Mesenchymal stem cell (in vitro differentiated cells and primary cell): ENCODE measurements at regions not wholly inside any gene's neighbourhood (a gene's known extent, or its start where the extent isn't known, plus 50 kb on each side); places are given as distances from the start of the nearest gene placed in this dataset.

ENCODE experiments used
- DNase-seq: peaks from one replicate; pipeline ENCODE4 v3.0.0-alpha.2; 2013
- H2AFZ ChIP-seq: one replicate; pipeline ENCODE4 v1.6.1; 2013; ENCODE audit warnings: low read depth, mild to moderate bottlenecking, control low read depth, inconsistent platforms, low read length, moderate library complexity
- H2AK5ac ChIP-seq: 2 replicates; pipeline ENCODE4 v1.6.1; 2013; ENCODE audit warnings: low read length, moderate library complexity, mild to moderate bottlenecking, inconsistent platforms; ENCODE audit not compliant: severe bottlenecking
- H2BK120ac ChIP-seq: one replicate; pipeline ENCODE4 v1.6.1; 2013; ENCODE audit warnings: low read depth, mild to moderate bottlenecking, inconsistent platforms, low read length, moderate library complexity
- H2BK12ac ChIP-seq, 2 experiments: one replicate each; pipeline ENCODE4 v1.6.1; 2013; ENCODE audit warnings: inconsistent platforms in 2 of 2, low read length in 2 of 2, mild to moderate bottlenecking in 2 of 2, moderate library complexity in 2 of 2, control low read depth in 1 of 2
- H2BK15ac ChIP-seq: one replicate; pipeline ENCODE4 v1.6.1; 2013; ENCODE audit warnings: mild to moderate bottlenecking, low read depth, inconsistent platforms; ENCODE audit not compliant: poor library complexity, severe bottlenecking
- H2BK5ac ChIP-seq: 2 replicates; pipeline ENCODE4 v1.6.1; 2013; ENCODE audit warnings: low read depth, mild to moderate bottlenecking, low read length, control low read depth, inconsistent platforms; ENCODE audit not compliant: poor library complexity, severe bottlenecking
- H3K14ac ChIP-seq, 2 experiments: one replicate each; pipeline ENCODE4 v1.6.1; 2013; ENCODE audit warnings: inconsistent platforms in 2 of 2, low read length in 2 of 2, control low read depth in 1 of 2, mild to moderate bottlenecking in 1 of 2, moderate library complexity in 1 of 2
- H3K18ac ChIP-seq, 2 experiments: one replicate each; pipeline ENCODE4 v1.6.1; 2013; ENCODE audit warnings: inconsistent platforms in 2 of 2, low read length in 2 of 2, control low read depth in 1 of 2, low read depth in 1 of 2, mild to moderate bottlenecking in 1 of 2
- H3K23ac ChIP-seq, 2 experiments: one replicate each; pipeline ENCODE4 v1.6.1; 2013; ENCODE audit warnings: inconsistent platforms in 2 of 2, low read length in 2 of 2, mild to moderate bottlenecking in 2 of 2, moderate library complexity in 2 of 2, control low read depth in 1 of 2
- H3K27ac ChIP-seq: 2 replicates; pipeline ENCODE4 v1.5.1; 2013; ENCODE audit warnings: mild to moderate bottlenecking, moderate library complexity, low read length, control low read depth, inconsistent platforms; ENCODE audit not compliant: poor library complexity, severe bottlenecking
- H3K27me3 ChIP-seq, 2 experiments: 2 replicates each; pipeline versions ENCODE4 v1.6.1 to v1.7.0; 2013; ENCODE audit warnings: low read length in 2 of 2, mild to moderate bottlenecking in 2 of 2, moderate library complexity in 2 of 2, control low read depth in 1 of 2, inconsistent platforms in 1 of 2; ENCODE audit not compliant: control insufficient read depth in 1 of 2, insufficient read depth in 1 of 2
- H3K36me3 ChIP-seq, 2 experiments: 2 replicates each; pipeline versions ENCODE4 v1.6.1 to v1.7.0; 2013; ENCODE audit warnings: low read length in 2 of 2, control low read depth in 1 of 2, inconsistent platforms in 1 of 2, low read depth in 1 of 2, mild to moderate bottlenecking in 1 of 2; ENCODE audit not compliant: insufficient read depth in 2 of 2, control insufficient read depth in 1 of 2
- H3K4ac ChIP-seq, 2 experiments: one replicate each; pipeline ENCODE4 v1.6.1; 2013; ENCODE audit warnings: inconsistent platforms in 2 of 2, low read length in 2 of 2, mild to moderate bottlenecking in 2 of 2, moderate library complexity in 2 of 2, control low read depth in 1 of 2, low read depth in 1 of 2
- H3K4me1 ChIP-seq: 2 replicates; pipeline ENCODE4 v1.6.1; 2013; ENCODE audit warnings: low read depth, low read length, control low read depth; ENCODE audit not compliant: control insufficient read depth, insufficient read depth
- H3K4me2 ChIP-seq: 2 replicates; pipeline ENCODE4 v1.6.1; 2013; ENCODE audit warnings: low read length, mild to moderate bottlenecking, inconsistent platforms; ENCODE audit not compliant: poor library complexity, severe bottlenecking
- H3K4me3 ChIP-seq, 2 experiments: 2 replicates each; pipeline versions ENCODE4 v1.5.1 to v1.7.0; 2013; ENCODE audit warnings: low read length in 2 of 2, mild to moderate bottlenecking in 2 of 2, control low read depth in 1 of 2, low read depth in 1 of 2; ENCODE audit not compliant: insufficient read depth in 1 of 2
- H3K79me1 ChIP-seq: replicated peaks from 2 replicates; pipeline ENCODE4 v1.6.1; 2013; ENCODE audit warnings: mild to moderate bottlenecking, control low read depth, low read length, inconsistent platforms; ENCODE audit not compliant: poor library complexity, severe bottlenecking
- H3K9ac ChIP-seq: 2 replicates; pipeline ENCODE4 v1.7.0; 2013; ENCODE audit warnings: mild to moderate bottlenecking, low read length, moderate library complexity
- H3K9me3 ChIP-seq: 2 replicates; pipeline ENCODE4 v1.7.0; 2013; ENCODE audit warnings: mild to moderate bottlenecking, low read length; ENCODE audit not compliant: control insufficient read depth
- H4K8ac ChIP-seq: one replicate; pipeline ENCODE4 v1.6.1; 2013; ENCODE audit warnings: inconsistent platforms, mild to moderate bottlenecking, low read length, moderate library complexity
- H4K91ac ChIP-seq: one replicate; pipeline ENCODE4 v1.6.1; 2013; ENCODE audit warnings: mild to moderate bottlenecking, low read length, inconsistent platforms
- WGBS: methylation state at CpG from one replicate; pipeline ENCODE4 v1.1.7; 2013; ENCODE audit warnings: mixed read lengths; 5-methylcytosine and 5-hydroxymethylcytosine counted together

- no peak overlapping the region for H3K18ac ChIP-seq
- H2BK12ac ChIP-seq = no peak overlapping the region
- no peak overlapping the region for H4K8ac ChIP-seq
- 55% methylated on average over 2 of the region's 2 CpGs for WGBS
- no peak overlapping the region for H2BK120ac ChIP-seq
- no peaks in the 10 kb centered on the region for H3K9me3 ChIP-seq
- no peak overlapping the region for H2AFZ ChIP-seq
- H3K9ac ChIP-seq = no peak overlapping the region
- no peaks in the 10 kb centered on the region for H3K36me3 ChIP-seq
- H3K23ac ChIP-seq = no peak overlapping the region
- no peaks in the 10 kb centered on the region for H3K27me3 ChIP-seq
- H3K27ac ChIP-seq = no peak overlapping the region
- H3K79me1 ChIP-seq = no peaks in the 10 kb centered on the region
- no peak overlapping the region for H2BK5ac ChIP-seq
- H3K4ac ChIP-seq = no peak overlapping the region
- no peak overlapping the region for H4K91ac ChIP-seq
- peak; percentile 32 for DNase-seq
- no peak overlapping the region for H3K14ac ChIP-seq
- no peak overlapping the region for H3K4me2 ChIP-seq
- H2AK5ac ChIP-seq = no peak overlapping the region
- no peak overlapping the region for H2BK15ac ChIP-seq
- no peak overlapping the region for H3K4me3 ChIP-seq
- H3K4me1 ChIP-seq = no peaks in the 10 kb centered on the region
Measured at GRCh38 chr5:105506692-105507277, 1944.2 kb upstream of the NUDT12 start.

GRCh38 chr5:105503950-105504349 lies 1941.4 kb upstream of the NUDT12 start:
- Histone ChIP-seq H3K18ac (no peak overlapping the region), H3K9me3 (no peaks in the 10 kb centered on the region), H3K14ac (no peak overlapping the region), H3K4me3 (no peak overlapping the region), H3K4me2 (no peak overlapping the region), H4K91ac (no peak overlapping the region), H3K4me1 (no peaks in the 10 kb centered on the region), H2AFZ (no peak overlapping the region), H2BK120ac (no peak overlapping the region), H3K9ac (no peak overlapping the region), H2AK5ac (no peak overlapping the region), H3K4ac (no peak overlapping the region), H3K36me3 (no peaks in the 10 kb centered on the region), H2BK15ac (no peak overlapping the region), H4K8ac (no peak overlapping the region), H3K27ac (no peak overlapping the region), H3K23ac (no peak overlapping the region), H3K79me1 (no peaks in the 10 kb centered on the region), H2BK5ac (no peak overlapping the region), H2BK12ac (no peak overlapping the region), H3K27me3 (no peaks in the 10 kb centered on the region)
- WGBS = 92% methylated on average over 1 of the region's 1 CpG
- no peak for DNase-seq

GRCh38 chr5:105501315-105501714 lies 1938.7 kb upstream of the NUDT12 start:
- H3K79me1 ChIP-seq = no peaks in the 10 kb centered on the region

GRCh38 chr5:105475401-105475800 lies 1912.8 kb upstream of the NUDT12 start:
- no peak for DNase-seq
- Histone ChIP-seq H3K23ac (no peak overlapping the region), H2BK5ac (no peak overlapping the region), H3K27me3 (no peaks in the 10 kb centered on the region), H2BK12ac (no peak overlapping the region), H3K4me1 (no peaks in the 10 kb centered on the region), H3K4ac (no peak overlapping the region), H4K91ac (no peak overlapping the region), H3K9me3 (peaks cover 22% of the 10 kb centered on the region), H2BK15ac (no peak overlapping the region), H2AFZ (no peak overlapping the region), H4K8ac (no peak overlapping the region), H3K9ac (no peak overlapping the region), H3K4me2 (no peak overlapping the region), H3K79me1 (no peaks in the 10 kb centered on the region), H3K36me3 (no peaks in the 10 kb centered on the region), H3K14ac (no peak overlapping the region), H3K4me3 (no peak overlapping the region), H3K18ac (no peak overlapping the region), H3K27ac (no peak overlapping the region), H2AK5ac (no peak overlapping the region), H2BK120ac (no peak overlapping the region)
- WGBS = no CpG with 5 or more reads among the region's 3 CpGs

More at GRCh38 chr5:105501315-105501714, 1938.7 kb upstream of the NUDT12 start:
- Histone ChIP-seq H2BK12ac (no peak overlapping the region), H3K9ac (no peak overlapping the region), H2BK5ac (no peak overlapping the region), H3K4me1 (no peaks in the 10 kb centered on the region), H4K91ac (no peak overlapping the region), H3K4me3 (no peak overlapping the region), H3K23ac (no peak overlapping the region), H2AFZ (no peak overlapping the region), H3K4me2 (no peak overlapping the region), H3K36me3 (no peaks in the 10 kb centered on the region), H3K27ac (no peak overlapping the region), H3K18ac (no peak overlapping the region), H3K14ac (no peak overlapping the region), H3K27me3 (no peaks in the 10 kb centered on the region), H2AK5ac (no peak overlapping the region), H2BK15ac (no peak overlapping the region), H4K8ac (no peak overlapping the region), H2BK120ac (no peak overlapping the region), H3K9me3 (peaks cover 3% of the 10 kb centered on the region), H3K4ac (no peak overlapping the region)
- DNase-seq = no peak
- 83% methylated on average over 1 of the region's 1 CpG for WGBS
